Activated CD4-positive, alpha-beta memory T cell treated with anti-CD3 and anti-CD28 coated beads for 36 hours (primary cell): ENCODE measurements at regions not wholly inside any gene's neighbourhood (a gene's known extent, or its start where the extent isn't known, plus 50 kb on each side); places are given as distances from the start of the nearest gene placed in this dataset.

Source experiments
- CTCF ChIA-PET: fragments of 350-600 bp; sonication (Branson Sonifier 250); formaldehyde crosslinking; loops from one replicate; lab custom pipeline; 2021; ENCODE audit warnings: antibody characterized with exemption, inconsistent platforms; lab: Charles Lee
- POLR2A ChIA-PET: fragments of 350-600 bp; sonication (Branson Sonifier 250); formaldehyde crosslinking; loops from one replicate; lab custom pipeline; 2021; ENCODE audit warnings: antibody characterized with exemption; lab: Charles Lee
- DNase-seq: peaks from one replicate; pipeline ENCODE4 v3.0.0-alpha.2; 2020
- H3K27ac Mint-ChIP-seq: one replicate; pipeline ENCODE4 v1.8.0; 2021; ENCODE audit warnings: mixed read lengths
- H3K27me3 Mint-ChIP-seq: one replicate; pipeline ENCODE4 v1.8.0; 2021; ENCODE audit warnings: mixed read lengths
- H3K36me3 Mint-ChIP-seq: one replicate; pipeline ENCODE4 v1.8.0; 2021; ENCODE audit warnings: mixed read lengths
- H3K4me1 Mint-ChIP-seq: one replicate; pipeline ENCODE4 v1.8.0; 2021; ENCODE audit warnings: low read depth, mixed read lengths
- H3K4me3 Mint-ChIP-seq: one replicate; pipeline ENCODE4 v1.8.0; 2021; ENCODE audit warnings: mild to moderate bottlenecking, mixed read lengths
- H3K9me3 Mint-ChIP-seq: one replicate; pipeline ENCODE4 v1.8.0; 2021; ENCODE audit warnings: mixed read lengths
- intact Hi-C: fragments of 100-400 bp; cut with micrococcal nuclease; formaldehyde crosslinking; loops from one replicate; pipeline ENCODE4 v1.15.1; 2023

- Mint-ChIP-seq H3K9me3 (no peaks in the 10 kb centered on the region), H3K27ac (no peak overlapping the region), H3K4me3 (no peak overlapping the region), H3K36me3 (no peaks in the 10 kb centered on the region), H3K4me1 (no peaks in the 10 kb centered on the region), H3K27me3 (no peaks in the 10 kb centered on the region)
- intact Hi-C loops: no loop called here
- DNase-seq: no peak
- POLR2A ChIA-PET: no interaction called here
- CTCF ChIA-PET: interaction anchor here (0.6 kb wide), 1 partner anchor 12 kb away, joined by 3 read pairs; no protein-coding TSS in a partner anchor
Observed at GRCh38 chr1:183710333-183710732, 57.2 kb upstream of the APOBEC4 start.

DNA sequence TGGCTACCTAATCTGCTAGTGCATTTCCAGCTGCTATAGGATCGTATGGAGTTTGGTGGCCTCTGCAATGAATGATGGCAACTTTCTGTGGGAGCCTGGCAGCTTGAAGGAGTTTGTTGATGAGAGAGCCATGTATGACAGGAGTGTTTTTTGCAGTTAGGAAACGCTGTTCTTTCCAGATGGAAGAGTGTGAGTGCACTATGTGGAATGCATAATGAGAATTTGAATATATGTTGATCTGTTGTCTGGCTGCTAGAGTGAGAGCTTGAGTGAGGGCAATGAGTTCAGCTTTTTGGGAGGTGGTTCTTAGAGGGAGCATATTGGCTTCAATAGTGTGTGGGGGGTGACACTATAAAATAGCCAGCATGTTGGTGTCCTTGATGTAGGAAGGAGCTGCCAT lies 51.0 kb upstream of the APOBEC4 start:
- intact Hi-C loops: no loop called here

More for the DNA sequence above, 51.0 kb upstream of the APOBEC4 start:
- Mint-ChIP-seq H3K27ac (no peak overlapping the region), H3K4me3 (no peak overlapping the region), H3K27me3 (no peaks in the 10 kb centered on the region), H3K36me3 (no peaks in the 10 kb centered on the region), H3K4me1 (no peaks in the 10 kb centered on the region), H3K9me3 (no peaks in the 10 kb centered on the region)
- DNase-seq: no peak
- POLR2A ChIA-PET: no interaction called here
- CTCF ChIA-PET: interaction anchor here (1.1 kb wide), 1 partner anchor 17 kb away, joined by 3 read pairs; no protein-coding TSS in a partner anchor
